ENCODE measurements at regions not wholly inside any gene's neighbourhood (a gene's known extent, or its start where the extent isn't known, plus 50 kb on each side); places are given as distances from the start of the nearest gene placed in this dataset.

- H3K27ac ChIP-seq = no peak overlapping the region
- TF ChIP-seq CTCF (IDR thresholded peaks at IDR 0.05) (no peak), ZFX (IDR thresholded peaks at IDR 0.05; ENCODE audit: borderline replicate concordance) (no peak)
Observed at GRCh38 chr6:62763125-62763912, 447.9 kb upstream of the FKBP1C start.

- TF ChIP-seq CTCF (IDR thresholded peaks at IDR 0.05) = no peak
- no peak for TF ChIP-seq ZFX (IDR thresholded peaks at IDR 0.05; ENCODE audit: borderline replicate concordance)
- no peak overlapping the region for H3K27ac ChIP-seq
Observed at GRCh38 chr6:62746968-62747367, 460.9 kb upstream of the KHDRBS2 start.

GRCh38 chr6:62746161-62746560 is 460.1 kb upstream of the KHDRBS2 start:
- TF ChIP-seq ZFX (IDR thresholded peaks at IDR 0.05; ENCODE audit: borderline replicate concordance) (no peak), CTCF (IDR thresholded peaks at IDR 0.05) (no peak)
- no peak overlapping the region for H3K27ac ChIP-seq

DNA sequence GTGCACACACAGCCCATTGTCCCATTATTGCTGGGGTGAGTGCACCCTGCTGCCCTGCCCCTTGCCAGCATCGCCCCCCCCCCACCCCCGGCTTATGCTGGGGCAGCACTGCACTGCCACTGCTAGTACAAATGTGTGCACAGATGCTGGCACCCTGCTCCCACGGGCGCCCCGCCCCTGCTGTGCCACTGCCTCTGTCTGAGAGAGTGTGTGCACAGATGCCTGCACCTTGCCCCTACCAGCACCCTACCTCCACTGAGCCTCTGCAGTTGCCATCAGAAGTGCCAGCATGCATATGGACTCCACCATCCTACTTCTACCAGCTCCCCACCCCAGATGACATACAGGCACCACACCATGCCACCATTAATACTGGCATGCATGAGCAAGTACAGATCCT is 454.6 kb upstream of the KHDRBS2 start:
- TF ChIP-seq CTCF (IDR thresholded peaks at IDR 0.05) (no peak), ZFX (IDR thresholded peaks at IDR 0.05; ENCODE audit: borderline replicate concordance) (no peak)
- H3K27ac ChIP-seq = no peak overlapping the region

DNA sequence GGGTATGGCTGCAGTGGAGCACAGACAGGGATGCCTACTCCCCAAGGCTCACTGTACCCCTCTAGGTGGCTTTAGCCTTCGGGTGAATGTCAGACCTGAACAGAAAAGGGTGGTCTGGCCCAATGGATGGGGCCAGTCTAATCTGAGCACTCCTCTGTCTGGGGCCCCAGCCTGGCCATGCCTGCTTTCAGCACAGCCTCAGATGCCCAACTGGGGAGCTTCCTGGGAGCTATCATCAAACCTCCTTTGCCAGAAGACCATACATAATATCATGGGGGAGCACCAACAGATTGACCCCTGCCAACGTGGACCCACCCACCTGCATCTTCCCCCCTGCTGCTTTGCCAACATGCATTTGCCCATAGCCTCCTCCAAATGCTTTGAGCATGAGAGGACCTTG is 454.1 kb upstream of the KHDRBS2 start:
- no peak for TF ChIP-seq CTCF (IDR thresholded peaks at IDR 0.05)
- no peak for TF ChIP-seq ZFX (IDR thresholded peaks at IDR 0.05; ENCODE audit: borderline replicate concordance)
- no peak overlapping the region for H3K27ac ChIP-seq

- TF ChIP-seq CTCF (IDR thresholded peaks at IDR 0.05) (no peak), ZFX (IDR thresholded peaks at IDR 0.05; ENCODE audit: borderline replicate concordance) (no peak)
- H3K27ac ChIP-seq = no peak overlapping the region
Observed at GRCh38 chr6:62737792-62738191, 451.8 kb upstream of the KHDRBS2 start.

DNA sequence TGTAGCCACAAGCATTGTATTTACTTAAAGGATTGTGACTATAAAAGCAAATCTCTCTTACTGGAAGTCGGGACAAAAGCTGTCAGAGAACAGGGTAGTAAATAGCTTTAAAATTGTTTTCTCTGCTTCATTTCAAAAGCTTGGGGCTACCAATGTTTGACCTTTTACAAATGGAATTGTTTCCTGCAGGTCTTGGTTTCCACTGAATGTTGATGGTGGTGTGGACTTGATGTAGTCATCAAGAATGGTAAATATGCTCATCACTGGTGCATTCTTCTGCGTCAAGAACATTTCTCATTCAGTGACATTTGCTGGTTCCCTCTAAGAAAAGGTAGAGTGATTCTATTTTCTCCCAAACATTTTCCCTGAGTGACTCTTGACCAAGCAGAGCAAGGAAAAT is 435.4 kb upstream of the KHDRBS2 start:
- H3K27ac ChIP-seq = no peak overlapping the region
- TF ChIP-seq ZFX (IDR thresholded peaks at IDR 0.05; ENCODE audit: borderline replicate concordance) (no peak), CTCF (IDR thresholded peaks at IDR 0.05) (no peak)

All from 22Rv1 (cell line).